GM18498 (cell line): ENCODE measurements at regions not wholly inside any gene's neighbourhood (a gene's known extent, or its start where the extent isn't known, plus 50 kb on each side); places are given as distances from the start of the nearest gene placed in this dataset.
"Not testable (repeated sequence)": the region's sequence is repeated elsewhere in the genome, so short reads cannot be mapped to it uniquely, and the experiment has no call there.

ENCODE experiments used
- ATAC-seq: cut with Tn5 transposase; IDR thresholded peaks from one replicate; pipeline ENCODE4 v1.9.1; 2021; ENCODE audit warnings: mild to moderate bottlenecking, moderate library complexity; ENCODE audit not compliant: unreplicated experiment

- ATAC-seq = no peak
Measured at GRCh38 chr11:91536366-91536765, 688.3 kb upstream of the FAT3 start.

GRCh38 chr11:91528965-91529364 lies 695.7 kb upstream of the FAT3 start:
- ATAC-seq = no peak

GRCh38 chr11:91527380-91528030 lies 697.1 kb upstream of the FAT3 start:
- ATAC-seq = no peak

- ATAC-seq = no peak
Measured at GRCh38 chr11:91513734-91514133, 710.9 kb upstream of the FAT3 start.

GRCh38 chr11:91497847-91498246 lies 726.8 kb upstream of the FAT3 start:
- ATAC-seq = no peak

- ATAC-seq = no peak
Measured at GRCh38 chr11:91495837-91496236, 728.8 kb upstream of the FAT3 start.

- no peak for ATAC-seq
Measured at GRCh38 chr11:91489989-91490388, 734.6 kb upstream of the FAT3 start.

- not testable (repeated sequence) for ATAC-seq
Measured at GRCh38 chr11:91483956-91484355, 740.7 kb upstream of the FAT3 start.

GRCh38 chr11:91481875-91482274 lies 742.7 kb upstream of the FAT3 start:
- not testable (repeated sequence) for ATAC-seq

GRCh38 chr11:91470656-91471055 lies 754.0 kb upstream of the FAT3 start:
- ATAC-seq = no peak

- no peak for ATAC-seq
Measured at GRCh38 chr11:91459840-91460239, 764.8 kb upstream of the FAT3 start.

- no peak for ATAC-seq
Measured at GRCh38 chr11:91446267-91446666, 778.4 kb upstream of the FAT3 start.

GRCh38 chr11:91435694-91436395 lies 788.8 kb upstream of the FAT3 start:
- no peak for ATAC-seq

GRCh38 chr11:91433284-91434010 lies 791.2 kb upstream of the FAT3 start:
- ATAC-seq = no peak

GRCh38 chr11:91421641-91422040 lies 803.0 kb upstream of the FAT3 start:
- ATAC-seq = no peak

GRCh38 chr11:91407842-91408241 lies 816.8 kb upstream of the FAT3 start:
- no peak for ATAC-seq

GRCh38 chr11:91406009-91406408 lies 818.6 kb upstream of the FAT3 start:
- ATAC-seq = no peak

GRCh38 chr11:91404344-91404743 lies 820.3 kb upstream of the FAT3 start:
- no peak for ATAC-seq

- ATAC-seq = no peak
Measured at GRCh38 chr11:91397134-91397468, 827.5 kb upstream of the FAT3 start.

- ATAC-seq = no peak
Measured at GRCh38 chr11:91396236-91397133, 828.1 kb upstream of the FAT3 start.
